ENCODE measurements at regions not wholly inside any gene's neighbourhood (a gene's known extent, or its start where the extent isn't known, plus 50 kb on each side); places are given as distances from the start of the nearest gene placed in this dataset.

DNA sequence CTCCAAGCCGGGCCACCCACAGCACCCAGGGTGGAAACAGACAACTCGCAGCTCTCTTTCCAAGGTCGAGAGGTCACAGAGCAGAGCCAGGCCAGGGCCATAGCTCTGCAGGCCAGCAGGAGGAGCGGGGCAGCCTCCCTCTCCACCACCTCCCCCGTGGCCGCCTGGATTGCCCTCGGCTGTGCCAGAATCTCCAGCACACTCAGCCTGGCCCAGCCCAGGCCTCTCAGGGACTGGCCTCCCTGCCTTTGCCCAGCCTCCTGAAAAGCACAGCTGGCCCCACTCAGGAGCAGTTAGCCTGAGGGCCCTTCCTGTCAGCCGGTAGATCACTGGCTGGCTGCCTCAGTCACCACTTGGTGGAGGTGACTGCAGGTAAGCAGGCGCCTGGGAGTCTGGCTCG, 85.8 kb upstream of the SEC14L1 start:
- no peaks in the 10 kb centered on the region for H3K4me1 ChIP-seq (ENCODE audit: control insufficient read depth in 1 of 2, low read depth in 2 of 2)
- H3K9me3 ChIP-seq: no peaks in the 10 kb centered on the region
- ATAC-seq (ENCODE audit: insufficient number of reproducible peaks, low FRiP score, low read depth) (no peak), DNase-seq (ENCODE audit: low spot score) (no peak)
- H3K27me3 ChIP-seq (replicated peaks; ENCODE audit: insufficient read depth): no peaks in the 10 kb centered on the region
- no peak overlapping the region for H3K27ac ChIP-seq
- TF ChIP-seq, protein P1, sequence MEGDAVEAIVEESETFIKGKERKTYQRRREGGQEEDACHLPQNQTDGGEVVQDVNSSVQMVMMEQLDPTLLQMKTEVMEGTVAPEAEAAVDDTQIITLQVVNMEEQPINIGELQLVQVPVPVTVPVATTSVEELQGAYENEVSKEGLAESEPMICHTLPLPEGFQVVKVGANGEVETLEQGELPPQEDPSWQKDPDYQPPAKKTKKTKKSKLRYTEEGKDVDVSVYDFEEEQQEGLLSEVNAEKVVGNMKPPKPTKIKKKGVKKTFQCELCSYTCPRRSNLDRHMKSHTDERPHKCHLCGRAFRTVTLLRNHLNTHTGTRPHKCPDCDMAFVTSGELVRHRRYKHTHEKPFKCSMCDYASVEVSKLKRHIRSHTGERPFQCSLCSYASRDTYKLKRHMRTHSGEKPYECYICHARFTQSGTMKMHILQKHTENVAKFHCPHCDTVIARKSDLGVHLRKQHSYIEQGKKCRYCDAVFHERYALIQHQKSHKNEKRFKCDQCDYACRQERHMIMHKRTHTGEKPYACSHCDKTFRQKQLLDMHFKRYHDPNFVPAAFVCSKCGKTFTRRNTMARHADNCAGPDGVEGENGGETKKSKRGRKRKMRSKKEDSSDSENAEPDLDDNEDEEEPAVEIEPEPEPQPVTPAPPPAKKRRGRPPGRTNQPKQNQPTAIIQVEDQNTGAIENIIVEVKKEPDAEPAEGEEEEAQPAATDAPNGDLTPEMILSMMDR (IDR thresholded peaks at IDR 0.05): no peak
- H3K36me3 ChIP-seq: no peaks in the 10 kb centered on the region
- no peak overlapping the region for H3K4me3 ChIP-seq

DNA sequence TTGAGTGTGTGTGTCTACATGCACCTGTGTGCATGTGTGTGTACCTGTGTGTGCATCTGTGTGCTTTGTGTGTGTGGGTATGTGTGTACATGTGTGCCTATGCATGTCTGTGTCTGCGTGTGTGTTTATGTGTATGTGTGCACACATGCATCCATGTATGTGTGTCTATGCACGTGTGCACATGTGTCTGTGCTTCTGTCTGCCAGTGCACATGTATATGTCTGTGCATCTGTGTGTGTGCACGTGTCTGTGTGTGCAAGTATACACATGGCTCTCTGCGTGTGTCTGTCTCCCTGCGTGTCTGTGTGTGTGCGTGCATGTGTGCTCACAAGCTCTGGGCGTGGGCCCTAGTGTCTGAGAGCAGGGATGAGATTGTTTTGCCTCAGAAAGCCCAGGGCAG, 85.3 kb upstream of the SEC14L1 start:
- TF ChIP-seq, protein P1 (IDR thresholded peaks at IDR 0.05): no peak
- ATAC-seq (ENCODE audit: insufficient number of reproducible peaks, low FRiP score, low read depth) (no peak), DNase-seq (ENCODE audit: low spot score) (no peak)
- no peak overlapping the region for H3K4me3 ChIP-seq
- no peaks in the 10 kb centered on the region for H3K27me3 ChIP-seq (replicated peaks; ENCODE audit: insufficient read depth)
- no peak overlapping the region for H3K27ac ChIP-seq
- no peaks in the 10 kb centered on the region for H3K9me3 ChIP-seq
- no peaks in the 10 kb centered on the region for H3K36me3 ChIP-seq
- H3K4me1 ChIP-seq (ENCODE audit: control insufficient read depth in 1 of 2, low read depth in 2 of 2): no peaks in the 10 kb centered on the region

DNA sequence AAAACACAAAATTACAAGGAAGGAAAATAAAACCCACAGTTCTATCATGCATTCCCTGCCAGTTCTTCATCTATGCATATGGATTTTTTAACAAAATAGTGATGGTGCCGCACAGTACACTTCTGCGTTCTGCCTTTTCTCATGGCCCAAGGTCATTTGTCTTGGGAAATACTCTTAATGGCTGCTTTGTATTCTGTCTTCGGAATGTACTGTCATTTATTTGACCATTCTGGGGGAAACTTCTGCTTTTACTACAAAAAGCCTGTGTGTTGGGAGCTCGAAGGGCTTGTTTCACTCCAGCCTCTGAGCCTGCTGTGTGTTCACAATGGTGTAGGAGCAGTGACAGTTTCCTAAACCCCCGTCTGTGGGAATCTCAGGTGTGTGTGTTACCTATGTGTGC, 82.8 kb upstream of the SEC14L1 start:
- no peaks in the 10 kb centered on the region for H3K36me3 ChIP-seq
- TF ChIP-seq, protein P1 (IDR thresholded peaks at IDR 0.05): no peak
- H3K9me3 ChIP-seq: no peaks in the 10 kb centered on the region
- no peak for ATAC-seq (ENCODE audit: insufficient number of reproducible peaks, low FRiP score, low read depth)
- no peaks in the 10 kb centered on the region for H3K27me3 ChIP-seq (replicated peaks; ENCODE audit: insufficient read depth)
- no peak overlapping the region for H3K4me3 ChIP-seq
- H3K4me1 ChIP-seq (ENCODE audit: control insufficient read depth in 1 of 2, low read depth in 2 of 2): no peaks in the 10 kb centered on the region
- DNase-seq (ENCODE audit: low spot score): no peak
- no peak overlapping the region for H3K27ac ChIP-seq

DNA sequence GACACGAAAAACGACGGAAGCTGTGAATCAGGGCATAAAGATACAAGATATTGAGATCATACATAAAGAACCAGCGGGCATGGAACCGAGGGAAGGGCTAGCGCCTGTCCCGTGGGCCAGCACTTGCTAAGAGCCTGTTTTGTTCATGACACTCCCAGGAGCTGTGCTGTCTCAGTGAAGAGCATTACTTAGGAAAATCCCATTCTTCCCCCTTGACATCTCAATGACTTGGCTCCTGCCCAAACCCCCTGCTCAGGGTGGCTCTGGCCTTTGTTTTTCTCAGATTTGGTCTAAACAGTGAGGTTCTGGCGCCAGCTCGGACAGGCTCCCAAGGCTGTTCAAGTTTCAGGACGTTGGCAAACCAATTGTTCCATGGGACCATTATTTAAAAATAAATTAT, 79.1 kb upstream of the SEC14L1 start:
- ATAC-seq (ENCODE audit: insufficient number of reproducible peaks, low FRiP score, low read depth) (no peak), DNase-seq (ENCODE audit: low spot score) (no peak)
- Histone ChIP-seq H3K4me3 (no peak overlapping the region), H3K9me3 (no peaks in the 10 kb centered on the region), H3K4me1 (ENCODE audit: control insufficient read depth in 1 of 2, low read depth in 2 of 2) (no peaks in the 10 kb centered on the region), H3K27me3 (replicated peaks; ENCODE audit: insufficient read depth) (no peaks in the 10 kb centered on the region), H3K36me3 (no peaks in the 10 kb centered on the region), H3K27ac (no peak overlapping the region)
- TF ChIP-seq, protein P1 (IDR thresholded peaks at IDR 0.05): no peak

DNA sequence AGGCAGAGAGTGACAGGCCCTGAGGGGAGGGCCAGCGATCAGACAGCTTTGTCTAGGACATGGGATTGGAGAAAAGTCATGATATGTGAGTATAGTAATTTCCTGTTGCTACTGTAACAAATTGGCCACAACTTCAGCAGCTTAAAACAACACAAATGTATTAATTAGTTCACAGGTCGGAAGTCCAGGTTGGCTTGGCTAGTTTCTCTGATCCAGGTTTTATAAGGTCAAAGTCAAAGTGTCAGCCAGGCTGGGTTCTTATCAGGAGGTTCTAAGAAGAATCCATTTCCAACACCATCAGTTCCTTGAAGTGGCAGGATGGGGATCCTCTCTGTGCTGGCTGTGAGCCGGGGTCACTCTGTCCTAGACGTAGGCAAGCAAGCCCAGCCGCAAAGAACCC, 76.2 kb upstream of the SEC14L1 start:
- TF ChIP-seq, protein P1 (IDR thresholded peaks at IDR 0.05): no peak
- Histone ChIP-seq H3K36me3 (no peaks in the 10 kb centered on the region), H3K4me3 (no peak overlapping the region), H3K4me1 (ENCODE audit: control insufficient read depth in 1 of 2, low read depth in 2 of 2) (no peaks in the 10 kb centered on the region), H3K9me3 (no peaks in the 10 kb centered on the region), H3K27ac (no peak overlapping the region), H3K27me3 (replicated peaks; ENCODE audit: insufficient read depth) (no peaks in the 10 kb centered on the region)
- ATAC-seq (ENCODE audit: insufficient number of reproducible peaks, low FRiP score, low read depth): no peak
- no peak for DNase-seq (ENCODE audit: low spot score)
